ENCODE measurements at regions not wholly inside any gene's neighbourhood (a gene's known extent, or its start where the extent isn't known, plus 50 kb on each side); places are given as distances from the start of the nearest gene placed in this dataset.

- Histone ChIP-seq H3K27ac (ENCODE audit: low read depth in 2 of 2, low read length in 1 of 2) (no peak overlapping the region), H3K27me3 (ENCODE audit: insufficient read depth) (no peaks in the 10 kb centered on the region), H3K36me3 (replicated peaks in 1 of 2; ENCODE audit: control insufficient read depth in 1 of 2, insufficient read depth in 2 of 2, low read length in 1 of 2) (no peaks in the 10 kb centered on the region), H3K4me2 (no peak overlapping the region), H3K9me2 (no peaks in the 10 kb centered on the region), H3K4me3 (ENCODE audit: low read depth in 2 of 2, low read length in 1 of 2) (no peak overlapping the region), H3K9me3 (no peaks in the 10 kb centered on the region), H3K4me1 (ENCODE audit: control insufficient read depth in 1 of 2, insufficient read depth in 2 of 2, low read depth in 1 of 2, low read length in 1 of 2) (no peaks in the 10 kb centered on the region), H3K79me2 (ENCODE audit: insufficient read depth) (no peaks in the 10 kb centered on the region), H4K20me1 (ENCODE audit: insufficient read depth) (no peaks in the 10 kb centered on the region), H2AFZ (ENCODE audit: low read depth) (no peak overlapping the region), H3K9ac (no peak overlapping the region), H3F3A (replicated peaks; ENCODE audit: insufficient read depth) (no peaks in the 10 kb centered on the region)
- DNase-seq, result no peak
- no peak for TF ChIP-seq SIN3A (IDR thresholded peaks at IDR 0.05; ENCODE audit: borderline replicate concordance, low read depth, low read length)
- no peak for TF ChIP-seq MXI1 (IDR thresholded peaks at IDR 0.05; ENCODE audit: low read depth, low read length)
- ChIA-PET CTCF (interaction anchor here (1.5 kb wide), 1 partner anchor 388 kb away, joined by 4 read pairs; no protein-coding TSS in a partner anchor), POLR2A (no interaction called here)
- 18% methylated on average over 3 of the region's 3 CpGs for WGBS (ENCODE audit: low lambda C conversion rate)
These were observed 816.3 kb upstream of the HS3ST1 start for GRCh38 chr4:12244973-12245372.

GRCh38 chr4:12242354-12242753 is 813.7 kb upstream of the HS3ST1 start:
- 36% methylated on average over 2 of the region's 2 CpGs for WGBS (ENCODE audit: low lambda C conversion rate)
- TF ChIP-seq JUND (IDR thresholded peaks at IDR 0.05), result no peak
- TF ChIP-seq RCOR1 (IDR thresholded peaks at IDR 0.05; ENCODE audit: low read length), result no peak
- TF ChIP-seq, protein P1, sequence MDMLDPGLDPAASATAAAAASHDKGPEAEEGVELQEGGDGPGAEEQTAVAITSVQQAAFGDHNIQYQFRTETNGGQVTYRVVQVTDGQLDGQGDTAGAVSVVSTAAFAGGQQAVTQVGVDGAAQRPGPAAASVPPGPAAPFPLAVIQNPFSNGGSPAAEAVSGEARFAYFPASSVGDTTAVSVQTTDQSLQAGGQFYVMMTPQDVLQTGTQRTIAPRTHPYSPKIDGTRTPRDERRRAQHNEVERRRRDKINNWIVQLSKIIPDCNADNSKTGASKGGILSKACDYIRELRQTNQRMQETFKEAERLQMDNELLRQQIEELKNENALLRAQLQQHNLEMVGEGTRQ (IDR thresholded peaks at IDR 0.05; ENCODE audit: borderline replicate concordance, low read depth, low read length), result no peak
- TF ChIP-seq RFX5 (IDR thresholded peaks at IDR 0.05; ENCODE audit: low read length), result no peak
- TF ChIP-seq NFIC (IDR thresholded peaks at IDR 0.05; ENCODE audit: borderline replicate concordance), result no peak
- TF ChIP-seq MXI1 (IDR thresholded peaks at IDR 0.05; ENCODE audit: low read depth, low read length), result no peak
- TF ChIP-seq FOSL2 (IDR thresholded peaks at IDR 0.05; ENCODE audit: borderline replicate concordance, low read depth), result no peak
- TF ChIP-seq, protein P2, sequence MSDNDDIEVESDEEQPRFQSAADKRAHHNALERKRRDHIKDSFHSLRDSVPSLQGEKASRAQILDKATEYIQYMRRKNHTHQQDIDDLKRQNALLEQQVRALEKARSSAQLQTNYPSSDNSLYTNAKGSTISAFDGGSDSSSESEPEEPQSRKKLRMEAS (IDR thresholded peaks at IDR 0.05; ENCODE audit: low read depth), result no peak
- no peak for TF ChIP-seq FOXJ3 (CRISPR knock-in tag; IDR thresholded peaks at IDR 0.05)
- no peak for TF ChIP-seq TEAD4 (IDR thresholded peaks at IDR 0.05; ENCODE audit: borderline replicate concordance, insufficient read depth)
- TF ChIP-seq, protein P3, sequence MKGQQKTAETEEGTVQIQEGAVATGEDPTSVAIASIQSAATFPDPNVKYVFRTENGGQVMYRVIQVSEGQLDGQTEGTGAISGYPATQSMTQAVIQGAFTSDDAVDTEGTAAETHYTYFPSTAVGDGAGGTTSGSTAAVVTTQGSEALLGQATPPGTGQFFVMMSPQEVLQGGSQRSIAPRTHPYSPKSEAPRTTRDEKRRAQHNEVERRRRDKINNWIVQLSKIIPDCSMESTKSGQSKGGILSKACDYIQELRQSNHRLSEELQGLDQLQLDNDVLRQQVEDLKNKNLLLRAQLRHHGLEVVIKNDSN (IDR thresholded peaks at IDR 0.05; ENCODE audit: borderline replicate concordance, low read depth), result no peak
- no peak for TF ChIP-seq IRF3 (IDR thresholded peaks at IDR 0.05; ENCODE audit: low read depth, low read length)
- TF ChIP-seq CTCF (IDR thresholded peaks at IDR 0.05), result no peak
- TF ChIP-seq SMC3 (IDR thresholded peaks at IDR 0.05; ENCODE audit: low read depth, low read length), result no peak
- H3F3A ChIP-seq (replicated peaks; ENCODE audit: insufficient read depth), result no peaks in the 10 kb centered on the region

More at GRCh38 chr4:12242354-12242753, 813.7 kb upstream of the HS3ST1 start:
- Histone ChIP-seq H3K27ac (ENCODE audit: low read depth in 2 of 2, low read length in 1 of 2) (no peak overlapping the region), H3K9me3 (peaks cover 5% of the 10 kb centered on the region; the same call in 1 of the 2 replicates), H3K9me2 (no peaks in the 10 kb centered on the region), H3K79me2 (ENCODE audit: insufficient read depth) (no peaks in the 10 kb centered on the region), H2AFZ (ENCODE audit: low read depth) (no peak overlapping the region), H4K20me1 (ENCODE audit: insufficient read depth) (no peaks in the 10 kb centered on the region), H3K4me3 (ENCODE audit: low read depth in 2 of 2, low read length in 1 of 2) (no peak overlapping the region), H3K4me1 (ENCODE audit: control insufficient read depth in 1 of 2, insufficient read depth in 2 of 2, low read depth in 1 of 2, low read length in 1 of 2) (no peaks in the 10 kb centered on the region), H3K27me3 (ENCODE audit: insufficient read depth) (no peaks in the 10 kb centered on the region), H3K36me3 (replicated peaks in 1 of 2; ENCODE audit: control insufficient read depth in 1 of 2, insufficient read depth in 2 of 2, low read length in 1 of 2) (no peaks in the 10 kb centered on the region), H3K4me2 (no peak overlapping the region), H3K9ac (no peak overlapping the region)
- no peak for DNase-seq
- POLR2A ChIA-PET, result no interaction called here
- CTCF ChIA-PET, result no interaction called here
